ENCODE measurements at regions not wholly inside any gene's neighbourhood (a gene's known extent, or its start where the extent isn't known, plus 50 kb on each side); places are given as distances from the start of the nearest gene placed in this dataset.

GRCh38 chr1:235014756-235015155 lies 113.9 kb downstream of the TOMM20 start:
- DNase-seq (ENCODE audit: extremely low read depth in 1 of 11, low read depth in 9 of 11, low spot score in 4 of 11) = no peak

GRCh38 chr1:235013512-235013911 lies 115.1 kb downstream of the TOMM20 start:
- DNase-seq (ENCODE audit: extremely low read depth in 1 of 11, low read depth in 9 of 11, low spot score in 4 of 11) = no peak

DNA sequence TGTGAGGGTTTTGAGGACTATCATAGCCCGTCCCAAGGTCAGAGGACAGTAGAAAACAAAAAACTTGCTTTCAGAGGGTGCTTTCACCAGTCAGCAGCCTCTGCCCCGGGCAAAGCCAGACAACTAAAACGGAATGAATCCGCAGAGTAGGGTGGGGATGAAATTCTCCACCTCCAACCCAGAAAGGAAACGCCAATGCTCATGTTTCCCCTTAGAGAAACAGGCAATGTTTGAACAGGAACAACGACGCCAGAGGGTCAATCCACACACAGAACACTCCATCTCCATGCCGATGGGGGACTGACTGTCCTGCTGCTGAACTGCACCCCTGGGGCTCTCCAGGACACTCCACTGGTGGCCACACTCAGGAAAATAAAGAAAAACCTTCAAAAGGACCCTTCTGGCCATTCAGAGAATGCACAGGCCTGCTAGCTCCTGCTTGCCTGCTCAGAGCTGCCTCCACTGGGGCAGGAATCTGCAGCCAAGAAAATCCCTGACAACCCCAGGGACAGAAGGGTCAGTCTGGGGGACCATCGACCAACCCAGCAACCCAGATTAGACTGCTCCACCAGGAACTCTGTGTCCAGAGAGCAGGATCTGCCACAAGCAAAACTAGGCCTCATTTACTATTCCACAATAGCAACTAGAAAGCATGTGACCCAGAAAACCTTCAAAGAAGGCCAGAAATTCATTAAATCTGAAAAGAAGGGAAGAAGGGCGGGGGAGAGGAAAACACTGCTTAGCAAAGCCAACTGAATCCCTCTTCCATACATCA lies 116.0 kb downstream of the TOMM20 start:
- DNase-seq (ENCODE audit: extremely low read depth in 1 of 11, low read depth in 9 of 11, low spot score in 4 of 11) = no peak

DNA sequence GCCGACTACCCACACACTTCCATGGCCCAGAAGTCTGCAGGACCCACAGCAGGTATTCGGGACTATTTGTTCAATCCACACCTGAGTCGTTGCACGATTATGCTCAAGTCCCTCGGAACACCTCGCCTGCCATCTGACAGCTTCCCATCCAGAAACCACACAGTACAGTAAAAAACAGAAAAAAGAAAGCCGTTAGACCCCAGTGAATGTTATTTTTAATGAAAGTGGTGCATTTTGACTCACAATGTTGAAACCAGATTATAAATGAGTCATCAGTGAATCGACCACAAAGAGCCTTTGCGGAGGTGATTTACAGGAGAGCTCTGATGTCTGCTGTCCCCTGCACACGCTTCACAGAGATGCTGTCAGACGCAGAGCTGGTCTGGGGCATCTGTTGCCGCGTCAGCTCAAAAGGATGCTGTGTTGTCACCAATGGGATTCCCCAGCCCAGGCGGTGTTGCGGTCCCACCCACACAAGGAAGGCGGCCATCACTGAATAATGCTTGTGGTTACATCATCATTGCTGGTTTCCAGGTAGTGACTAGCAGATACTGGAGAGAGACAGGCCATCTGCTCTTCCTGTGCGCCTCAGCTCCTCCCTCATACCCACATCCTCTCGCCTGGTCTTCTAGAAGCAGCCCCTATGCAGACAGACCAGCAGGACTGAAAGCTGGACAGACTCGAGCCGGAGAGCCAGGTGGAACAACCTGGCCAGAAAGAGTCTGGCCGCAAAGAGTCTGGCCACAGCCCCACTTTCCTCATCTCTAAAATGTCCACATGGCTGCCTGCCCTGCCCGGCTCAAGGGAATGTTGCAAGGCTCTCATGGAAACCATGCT lies 116.8 kb downstream of the TOMM20 start:
- no peak for DNase-seq (ENCODE audit: extremely low read depth in 1 of 11, low read depth in 9 of 11, low spot score in 4 of 11)

GRCh38 chr1:235011064-235011598 lies 117.5 kb downstream of the TOMM20 start:
- DNase-seq (ENCODE audit: extremely low read depth in 1 of 11, low read depth in 9 of 11, low spot score in 4 of 11) = no peak

GRCh38 chr1:235009561-235010306 lies 118.9 kb downstream of the TOMM20 start:
- no peak for DNase-seq (ENCODE audit: extremely low read depth in 1 of 11, low read depth in 9 of 11, low spot score in 4 of 11)

- DNase-seq (ENCODE audit: extremely low read depth in 1 of 11, low read depth in 9 of 11, low spot score in 4 of 11) = no peak
Observed at GRCh38 chr1:235009074-235009473, 119.6 kb downstream of the TOMM20 start.

DNA sequence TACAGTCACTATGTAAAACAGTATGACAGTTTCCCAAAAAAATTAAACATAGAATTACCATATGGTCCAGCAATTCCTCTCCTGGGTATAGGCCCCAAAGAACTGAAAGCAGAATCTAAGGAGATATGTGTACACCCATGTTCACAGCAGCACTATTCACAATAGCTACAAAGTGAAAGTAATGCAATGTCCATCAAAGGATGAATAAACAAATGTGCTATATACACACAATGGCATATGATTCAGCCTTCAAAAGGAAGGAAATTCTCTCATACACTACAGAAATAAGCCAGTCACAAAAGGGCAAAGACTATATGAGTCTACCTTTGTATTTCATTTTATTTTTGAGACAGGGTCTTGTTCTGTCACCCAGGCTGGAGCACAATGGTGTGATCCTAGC lies 120.4 kb downstream of the TOMM20 start:
- no peak for DNase-seq (ENCODE audit: extremely low read depth in 1 of 11, low read depth in 9 of 11, low spot score in 4 of 11)

DNA sequence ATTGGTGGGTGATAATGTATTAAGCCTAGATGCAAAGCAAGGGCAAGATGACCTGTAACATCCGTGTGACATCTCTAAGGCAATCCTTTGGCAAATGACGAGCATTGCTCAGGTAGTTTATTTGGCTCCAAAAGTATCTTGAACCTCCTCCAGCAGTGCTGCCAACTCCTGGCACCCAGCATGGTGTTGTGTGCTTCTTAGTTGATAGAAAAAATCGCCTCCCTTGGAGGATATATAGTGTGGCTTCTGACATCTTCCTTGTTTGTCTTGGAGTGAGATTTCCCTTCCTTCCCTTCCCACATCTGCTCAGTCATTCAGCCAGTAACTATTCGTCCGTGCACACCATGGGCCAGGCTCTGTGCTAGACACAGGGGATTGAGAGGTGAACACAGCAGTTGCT lies 121.8 kb downstream of the TOMM20 start:
- no peak for DNase-seq (ENCODE audit: extremely low read depth in 1 of 11, low read depth in 9 of 11, low spot score in 4 of 11)

DNA sequence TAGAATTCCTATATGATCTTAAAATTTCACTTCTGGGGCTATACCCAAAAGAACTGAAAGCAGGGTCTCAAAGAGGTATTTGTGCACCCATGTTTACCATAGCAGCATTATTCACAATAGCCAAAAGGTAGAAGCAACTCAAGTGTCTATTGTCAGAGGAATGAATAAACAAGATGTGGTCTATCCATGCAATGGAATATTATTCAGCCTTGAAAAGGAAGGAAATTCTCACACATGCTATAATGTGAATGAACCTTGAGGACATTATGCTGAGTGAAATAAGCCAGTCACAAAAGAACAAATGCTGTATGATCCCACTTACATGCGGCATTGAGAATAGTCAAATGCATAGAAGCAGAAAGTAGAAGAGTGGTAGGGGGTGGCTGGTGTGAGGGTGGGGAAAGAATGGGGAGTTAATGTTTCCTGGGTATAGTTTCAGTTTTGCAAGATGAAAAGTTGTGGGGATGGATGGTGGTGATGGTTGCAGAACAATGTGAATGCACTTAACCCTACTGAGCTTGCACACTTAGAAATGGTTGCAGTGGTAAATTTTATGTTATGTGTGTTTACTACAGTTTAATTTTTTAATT lies 122.4 kb downstream of the TOMM20 start:
- DNase-seq (ENCODE audit: extremely low read depth in 1 of 11, low read depth in 9 of 11, low spot score in 4 of 11) = no peak

DNA sequence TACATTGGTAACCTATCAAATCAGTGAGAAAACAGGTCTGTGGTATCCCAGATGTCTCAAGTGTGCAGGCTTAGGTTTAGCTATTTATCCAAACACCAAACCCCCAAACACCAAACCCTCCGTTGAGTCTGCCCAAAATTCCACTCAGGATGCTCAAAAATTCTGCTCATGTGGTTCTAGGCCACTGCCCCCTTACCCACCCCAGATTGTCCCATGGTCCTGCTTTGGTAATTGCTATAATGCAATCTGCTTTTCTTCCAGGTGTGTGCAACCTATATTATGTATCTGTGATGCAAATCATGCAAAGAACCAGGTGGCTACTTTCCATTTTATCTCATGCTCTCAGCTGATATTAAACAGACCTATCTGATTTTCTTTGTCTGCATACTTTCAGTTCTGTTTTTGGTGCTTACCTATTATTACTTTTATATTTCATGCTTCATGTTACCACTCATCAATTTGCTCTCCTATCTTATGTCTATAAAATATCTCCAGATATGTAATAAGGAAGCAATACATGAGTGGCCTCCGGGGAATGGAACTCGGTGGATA lies 123.7 kb downstream of the TOMM20 start:
- DNase-seq (ENCODE audit: extremely low read depth in 1 of 11, low read depth in 9 of 11, low spot score in 4 of 11) = no peak

- no peak for DNase-seq (ENCODE audit: extremely low read depth in 1 of 11, low read depth in 9 of 11, low spot score in 4 of 11)
Observed at GRCh38 chr1:235004276-235004675, 124.4 kb downstream of the TOMM20 start.

GRCh38 chr1:235002706-235003300 lies 125.8 kb downstream of the TOMM20 start:
- DNase-seq (ENCODE audit: extremely low read depth in 1 of 11, low read depth in 9 of 11, low spot score in 4 of 11) = no peak

DNA sequence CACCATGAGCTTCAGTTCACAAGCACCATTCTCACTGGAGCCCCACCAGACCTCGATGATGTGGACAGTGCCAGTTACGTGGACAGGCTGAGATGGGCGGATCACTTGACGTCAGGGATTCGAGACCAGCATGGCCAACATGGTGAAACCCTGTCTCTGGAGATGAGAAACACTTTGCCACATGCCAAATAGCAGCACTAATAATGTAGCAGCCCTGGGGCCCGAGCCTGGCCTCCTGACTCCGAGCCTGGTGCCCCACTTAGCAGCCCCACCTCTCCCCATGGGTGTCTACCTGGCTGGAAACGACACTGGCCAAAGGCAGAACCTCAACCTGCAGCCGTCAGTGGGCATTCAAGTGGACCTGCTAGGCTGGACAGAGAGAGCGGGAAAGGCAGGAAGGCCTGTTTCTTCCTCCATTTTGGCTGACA lies 129.1 kb downstream of the TOMM20 start:
- no peak for DNase-seq (ENCODE audit: extremely low read depth in 1 of 11, low read depth in 9 of 11, low spot score in 4 of 11)

DNA sequence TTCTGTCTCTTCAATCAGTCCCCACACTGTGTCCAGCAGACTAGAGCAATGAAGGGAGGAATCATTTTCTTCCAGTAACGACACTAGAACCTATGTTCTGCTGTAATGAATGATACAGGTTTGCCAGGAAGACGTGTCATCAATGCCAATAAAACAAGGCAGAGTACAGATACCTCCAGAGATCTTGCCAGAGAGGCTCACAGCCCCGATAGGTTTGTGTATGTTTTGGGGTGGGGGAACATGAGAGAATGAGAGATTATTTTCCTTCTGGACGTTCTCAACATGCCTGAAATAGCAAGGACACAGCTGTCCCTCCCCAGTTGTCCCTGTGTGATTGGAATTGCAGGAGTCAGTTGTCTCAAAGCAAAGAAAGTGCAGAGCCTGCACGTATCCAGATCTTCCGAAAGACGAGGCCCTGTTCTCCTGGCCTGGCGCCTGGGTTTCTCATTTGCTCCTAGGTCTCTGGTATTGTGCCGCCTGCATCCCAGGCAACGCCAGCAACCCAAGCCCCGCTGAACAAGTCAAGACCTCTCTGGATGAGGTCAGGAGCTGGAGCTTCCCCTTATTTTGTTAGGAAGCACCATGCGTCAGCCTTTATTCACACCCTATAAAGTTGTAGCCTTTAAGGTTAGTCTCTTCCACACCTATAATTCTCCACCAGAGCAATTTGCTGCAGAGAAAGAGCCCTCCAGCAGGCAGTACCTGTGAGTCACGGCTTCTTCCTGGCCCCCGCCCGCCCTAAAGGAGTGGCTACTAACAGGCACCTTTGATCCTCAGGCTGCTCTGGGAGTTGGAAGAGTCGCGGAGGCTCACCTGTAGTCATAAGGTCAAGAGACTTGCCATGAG lies 130.5 kb downstream of the TOMM20 start:
- no peak for DNase-seq (ENCODE audit: extremely low read depth in 1 of 11, low read depth in 9 of 11, low spot score in 4 of 11)

DNA sequence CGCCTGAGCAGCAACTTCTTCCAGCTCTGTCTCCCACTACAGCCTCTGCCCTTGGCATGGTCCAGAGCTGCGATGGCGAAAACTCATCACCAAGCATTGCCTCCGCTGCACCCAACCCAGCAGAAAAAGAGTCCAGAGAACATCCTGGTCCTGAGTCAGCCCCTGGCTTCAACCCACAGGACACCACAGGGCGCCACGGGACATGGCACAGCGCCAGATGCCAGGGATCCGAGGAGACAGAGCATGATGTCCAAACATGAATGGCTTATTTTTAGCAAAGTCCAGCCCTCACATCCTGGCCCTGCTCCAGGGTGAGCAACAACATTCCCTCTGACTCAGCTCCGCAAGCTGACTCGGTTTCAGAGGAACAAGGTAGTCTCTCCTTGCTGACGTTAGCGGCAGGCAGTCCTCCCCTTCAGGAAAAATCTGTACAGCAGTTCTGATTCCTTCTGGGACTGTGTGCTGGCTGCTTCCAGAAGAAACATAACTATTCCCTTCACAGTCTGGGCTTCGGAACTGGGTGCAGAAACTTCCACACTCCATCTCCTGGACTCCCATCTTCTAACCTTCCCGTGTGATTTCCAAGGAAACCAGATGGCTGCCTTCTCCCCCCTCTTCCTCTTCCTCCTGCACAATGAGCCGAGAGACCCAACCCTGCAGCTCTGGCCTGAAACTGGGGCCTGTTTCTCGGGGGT lies 131.3 kb downstream of the TOMM20 start:
- DNase-seq (ENCODE audit: extremely low read depth in 1 of 11, low read depth in 9 of 11, low spot score in 4 of 11) = no peak

DNA sequence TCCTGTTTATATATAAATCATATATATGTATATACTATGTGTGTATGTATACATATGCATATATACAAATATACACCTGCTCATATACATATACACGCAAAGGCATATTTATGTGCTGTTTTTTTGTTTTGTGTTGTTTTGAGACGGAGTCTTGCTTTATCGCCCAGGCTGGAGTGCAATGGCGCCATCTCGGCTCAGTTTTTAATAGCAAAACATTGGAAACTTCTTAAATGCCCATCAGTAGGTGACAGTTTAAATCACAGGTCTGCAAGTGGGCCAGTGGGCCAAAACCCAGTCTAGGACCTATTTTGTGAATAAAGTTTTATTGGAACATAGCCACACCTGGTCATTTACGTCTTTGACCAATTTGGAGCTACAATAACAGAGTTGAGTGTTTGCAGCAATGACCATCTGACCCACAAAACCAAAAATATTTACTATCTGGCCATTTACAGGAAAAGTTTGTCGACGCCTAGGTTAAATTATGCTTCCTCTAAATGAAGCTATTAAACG lies 132.3 kb downstream of the TOMM20 start:
- no peak for DNase-seq (ENCODE audit: extremely low read depth in 1 of 11, low read depth in 9 of 11, low spot score in 4 of 11)
